Neural cell (in vitro differentiated cells): ENCODE measurements at regions not wholly inside any gene's neighbourhood (a gene's known extent, or its start where the extent isn't known, plus 50 kb on each side); places are given as distances from the start of the nearest gene placed in this dataset.

Experiments used
- H2AFZ ChIP-seq: fragments of 200-600, 300-800 bp; sonication (generic), shearing (Covaris generic); 2 replicates; pipeline ENCODE4 v1.6.0; 2014; ENCODE audit warnings: low read depth, mild to moderate bottlenecking, antibody characterized with exemption, low read length, moderate library complexity
- H3F3A ChIP-seq: fragments of 200-600 bp; shearing (Covaris generic); 2 replicates; pipeline ENCODE4 v1.6.1; 2016; ENCODE audit warnings: mild to moderate bottlenecking, moderate library complexity, mixed read lengths, antibody characterized with exemption, low read length; ENCODE audit not compliant: insufficient read depth, poor library complexity, severe bottlenecking
- H3K27ac ChIP-seq: fragments of 200-600, 300-800 bp; sonication (generic), shearing (Covaris generic); 2 replicates; pipeline ENCODE4 v1.5.1; 2014; ENCODE audit warnings: mild to moderate bottlenecking, low read length, moderate library complexity
- H3K27me3 ChIP-seq: fragments of 300-800, 200-600 bp; sonication (generic), shearing (Covaris generic); 2 replicates; pipeline ENCODE4 v1.6.0; 2014; ENCODE audit warnings: mild to moderate bottlenecking, low read depth, low read length, moderate library complexity; ENCODE audit not compliant: insufficient read depth
- H3K36me3 ChIP-seq: fragments of 300-800, 200-600 bp; sonication (generic), shearing (Covaris generic); 2 replicates; pipeline ENCODE4 v1.5.1; 2014; ENCODE audit warnings: mild to moderate bottlenecking, antibody characterized with exemption, low read length, moderate library complexity; ENCODE audit not compliant: insufficient read depth
- H3K4me2 ChIP-seq: fragments of 300-800, 200-600 bp; sonication (generic), shearing (Covaris generic); 2 replicates; pipeline ENCODE4 v1.6.0; 2014; ENCODE audit warnings: mild to moderate bottlenecking, low read length
- H3K4me3 ChIP-seq: fragments of 300-800, 200-600 bp; sonication (generic), shearing (Covaris generic); 2 replicates; pipeline ENCODE4 v1.5.1; 2014; ENCODE audit warnings: mild to moderate bottlenecking, low read length, moderate library complexity
- H3K79me2 ChIP-seq: fragments of 200-600 bp; shearing (Covaris generic); replicated peaks from 2 replicates; pipeline ENCODE4 v1.6.0; 2014; ENCODE audit warnings: mild to moderate bottlenecking, low read length, moderate library complexity; ENCODE audit not compliant: insufficient read depth
- H3K9ac ChIP-seq: fragments of 300-800, 200-600 bp; sonication (generic), shearing (Covaris generic); 2 replicates; pipeline ENCODE4 v1.6.1; 2016; ENCODE audit warnings: mild to moderate bottlenecking, low read length, mixed read lengths
- H3K9me2 ChIP-seq: fragments of 200-600 bp; shearing (Covaris generic); 2 replicates; pipeline ENCODE4 v1.6.1; 2016; ENCODE audit warnings: mild to moderate bottlenecking, low read length, mixed read lengths; ENCODE audit not compliant: insufficient read depth
- H3K9me3 ChIP-seq: fragments of 200-600, 300-800 bp; sonication (generic), shearing (Covaris generic); 2 replicates; pipeline ENCODE4 v1.6.1; 2016; ENCODE audit warnings: mild to moderate bottlenecking, mixed run types, low read length, moderate library complexity, mixed read lengths
- H4K20me1 ChIP-seq: fragments of 200-600 bp; shearing (Covaris generic); 2 replicates; pipeline ENCODE4 v1.6.1; 2016; ENCODE audit warnings: mild to moderate bottlenecking, mixed run types; ENCODE audit not compliant: insufficient read depth
- CTCF ChIP-seq: fragments of 450-650 bp; IDR thresholded peaks from 2 replicates; pipeline ENCODE4 v1.5.1; 2014; ENCODE audit warnings: antibody characterized with exemption, mild to moderate bottlenecking, moderate library complexity; ENCODE audit not compliant: poor library complexity, severe bottlenecking
- EP300 ChIP-seq: fragments of 450-650 bp; conservative IDR thresholded peaks from 2 replicates; pipeline ENCODE4 v1.6.1; 2014; ENCODE audit warnings: antibody characterized with exemption, mild to moderate bottlenecking, moderate library complexity; ENCODE audit not compliant: poor library complexity, severe bottlenecking
- EZH2 ChIP-seq: fragments of 200-600, 300-800 bp; shearing (Covaris generic), sonication (generic); IDR thresholded peaks from 2 replicates; pipeline ENCODE4 v1.6.1; 2014; ENCODE audit warnings: antibody characterized with exemption, low read length, borderline replicate concordance, mild to moderate bottlenecking; ENCODE audit not compliant: insufficient read depth, poor library complexity, severe bottlenecking
- MXI1 ChIP-seq: fragments of 450-650 bp; conservative IDR thresholded peaks from 2 replicates; pipeline ENCODE4 v1.6.1; 2014; ENCODE audit warnings: antibody characterized with exemption, mild to moderate bottlenecking; ENCODE audit not compliant: poor library complexity, severe bottlenecking
- POLR2AphosphoS5 ChIP-seq: IDR thresholded peaks from 2 replicates; pipeline ENCODE4 v1.6.1; 2012
- RAD21 ChIP-seq: fragments of 450-650 bp; conservative IDR thresholded peaks from 2 replicates; pipeline ENCODE4 v1.6.1; 2014; ENCODE audit warnings: antibody characterized with exemption, mild to moderate bottlenecking, moderate library complexity
- SMC3 ChIP-seq: fragments of 450-650 bp; conservative IDR thresholded peaks from 2 replicates; pipeline ENCODE4 v1.6.1; 2014; ENCODE audit warnings: antibody characterized with exemption, mild to moderate bottlenecking, moderate library complexity; ENCODE audit not compliant: poor library complexity
- TAF1 ChIP-seq: IDR thresholded peaks from 2 replicates; pipeline ENCODE4 v1.6.1; 2012; ENCODE audit warnings: low read depth
- TF ChIP-seq, protein P1 (sequence below): IDR thresholded peaks from 2 replicates; pipeline ENCODE4 v1.6.1; 2012; ENCODE audit warnings: borderline replicate concordance

- Histone ChIP-seq H3K4me3 (no peak overlapping the region), H3K9me2 (no peaks in the 10 kb centered on the region), H2AFZ (no peak overlapping the region), H3K79me2 (peaks cover 14% of the 10 kb centered on the region), H3K36me3 (no peaks in the 10 kb centered on the region), H3K4me2 (no peak overlapping the region), H3K9me3 (no peaks in the 10 kb centered on the region), H3K27ac (no peak overlapping the region), H3K9ac (no peak overlapping the region), H3K27me3 (no peaks in the 10 kb centered on the region), H4K20me1 (no peaks in the 10 kb centered on the region), H3F3A (no peaks in the 10 kb centered on the region)
- TF ChIP-seq RAD21, result no peak
- TF ChIP-seq EP300, result no peak
- TF ChIP-seq CTCF, result peak; percentile 23
Observed at GRCh38 chr5:82349652-82350051, 71.5 kb upstream of the RPS23 start.

- H2AFZ ChIP-seq, result no peak overlapping the region
- H3K9me2 ChIP-seq, result no peaks in the 10 kb centered on the region
- peaks cover 14% of the 10 kb centered on the region for H3K79me2 ChIP-seq
- no peaks in the 10 kb centered on the region for H3K9me3 ChIP-seq
- TF ChIP-seq TAF1, result no peak
- H3K27ac ChIP-seq, result no peak overlapping the region
- H3K36me3 ChIP-seq, result no peaks in the 10 kb centered on the region
- no peaks in the 10 kb centered on the region for H3K27me3 ChIP-seq
- H3K9ac ChIP-seq, result no peak overlapping the region
- H3K4me3 ChIP-seq, result no peak overlapping the region
- H3F3A ChIP-seq, result no peaks in the 10 kb centered on the region
- no peak overlapping the region for H3K4me2 ChIP-seq
- H4K20me1 ChIP-seq, result no peaks in the 10 kb centered on the region
Observed at GRCh38 chr5:82348784-82349425, 70.8 kb upstream of the RPS23 start.

DNA sequence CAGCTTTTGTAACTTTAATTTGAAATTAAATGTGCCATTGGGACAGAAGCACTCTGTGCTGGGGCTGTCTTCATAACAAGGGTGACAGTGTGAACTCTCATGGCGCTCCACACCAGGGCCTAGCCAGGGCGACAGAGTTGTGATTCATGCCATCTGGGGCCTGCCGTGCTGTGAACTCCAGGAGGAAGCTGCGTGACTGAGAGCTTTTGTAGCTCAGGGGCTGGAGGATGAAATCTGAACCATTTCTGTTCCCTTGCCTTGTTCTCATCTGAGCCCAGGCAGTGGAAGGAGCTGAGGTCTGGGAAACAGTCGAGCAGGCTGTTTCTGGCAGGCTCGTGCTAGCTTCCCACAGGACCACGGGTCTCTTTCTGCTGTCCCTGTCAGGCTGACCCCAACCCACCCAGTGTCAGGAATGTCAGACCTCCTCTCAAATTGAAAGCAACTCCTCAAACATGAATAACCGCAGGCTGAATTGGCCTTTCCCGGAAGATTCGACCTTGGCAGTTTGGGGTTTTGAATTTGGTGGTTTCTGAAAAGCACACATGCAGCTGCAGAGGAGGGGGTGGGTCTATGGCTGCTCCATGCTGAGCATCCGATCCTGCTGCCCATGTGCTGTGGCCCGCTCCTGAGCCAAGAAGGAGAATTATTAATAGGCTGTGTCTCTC is 69.2 kb upstream of the RPS23 start:
- no peaks in the 10 kb centered on the region for H4K20me1 ChIP-seq
- no peak overlapping the region for H3K4me3 ChIP-seq
- H3K9ac ChIP-seq, result no peak overlapping the region
- H3K36me3 ChIP-seq, result no peaks in the 10 kb centered on the region
- no peaks in the 10 kb centered on the region for H3K9me3 ChIP-seq
- H3F3A ChIP-seq, result no peaks in the 10 kb centered on the region
- H3K9me2 ChIP-seq, result no peaks in the 10 kb centered on the region
- no peak overlapping the region for H3K4me2 ChIP-seq
- TF ChIP-seq CTCF (no peak), EZH2 (no peak), SMC3 (no peak), RAD21 (no peak), POLR2AphosphoS5 (no peak), MXI1 (no peak), EP300 (no peak), TAF1 (no peak)
- TF ChIP-seq, protein P1, sequence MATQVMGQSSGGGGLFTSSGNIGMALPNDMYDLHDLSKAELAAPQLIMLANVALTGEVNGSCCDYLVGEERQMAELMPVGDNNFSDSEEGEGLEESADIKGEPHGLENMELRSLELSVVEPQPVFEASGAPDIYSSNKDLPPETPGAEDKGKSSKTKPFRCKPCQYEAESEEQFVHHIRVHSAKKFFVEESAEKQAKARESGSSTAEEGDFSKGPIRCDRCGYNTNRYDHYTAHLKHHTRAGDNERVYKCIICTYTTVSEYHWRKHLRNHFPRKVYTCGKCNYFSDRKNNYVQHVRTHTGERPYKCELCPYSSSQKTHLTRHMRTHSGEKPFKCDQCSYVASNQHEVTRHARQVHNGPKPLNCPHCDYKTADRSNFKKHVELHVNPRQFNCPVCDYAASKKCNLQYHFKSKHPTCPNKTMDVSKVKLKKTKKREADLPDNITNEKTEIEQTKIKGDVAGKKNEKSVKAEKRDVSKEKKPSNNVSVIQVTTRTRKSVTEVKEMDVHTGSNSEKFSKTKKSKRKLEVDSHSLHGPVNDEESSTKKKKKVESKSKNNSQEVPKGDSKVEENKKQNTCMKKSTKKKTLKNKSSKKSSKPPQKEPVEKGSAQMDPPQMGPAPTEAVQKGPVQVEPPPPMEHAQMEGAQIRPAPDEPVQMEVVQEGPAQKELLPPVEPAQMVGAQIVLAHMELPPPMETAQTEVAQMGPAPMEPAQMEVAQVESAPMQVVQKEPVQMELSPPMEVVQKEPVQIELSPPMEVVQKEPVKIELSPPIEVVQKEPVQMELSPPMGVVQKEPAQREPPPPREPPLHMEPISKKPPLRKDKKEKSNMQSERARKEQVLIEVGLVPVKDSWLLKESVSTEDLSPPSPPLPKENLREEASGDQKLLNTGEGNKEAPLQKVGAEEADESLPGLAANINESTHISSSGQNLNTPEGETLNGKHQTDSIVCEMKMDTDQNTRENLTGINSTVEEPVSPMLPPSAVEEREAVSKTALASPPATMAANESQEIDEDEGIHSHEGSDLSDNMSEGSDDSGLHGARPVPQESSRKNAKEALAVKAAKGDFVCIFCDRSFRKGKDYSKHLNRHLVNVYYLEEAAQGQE, result no peak
- H2AFZ ChIP-seq, result no peak overlapping the region
- peaks cover 9% of the 10 kb centered on the region for H3K79me2 ChIP-seq
- no peak overlapping the region for H3K27ac ChIP-seq
- H3K27me3 ChIP-seq, result no peaks in the 10 kb centered on the region
